ENCODE measurements at regions not wholly inside any gene's neighbourhood (a gene's known extent, or its start where the extent isn't known, plus 50 kb on each side); places are given as distances from the start of the nearest gene placed in this dataset.

GRCh38 chr1:106748606-106749005 lies 307.9 kb upstream of the PRMT6 start:
- no peak for DNase-seq

- DNase-seq: no peak
These were observed 307.0 kb upstream of the PRMT6 start for GRCh38 chr1:106749491-106749890.

- no peak for DNase-seq
These were observed 306.6 kb upstream of the PRMT6 start for GRCh38 chr1:106749906-106750305.

GRCh38 chr1:106751002-106751401 lies 305.5 kb upstream of the PRMT6 start:
- DNase-seq: no peak

- DNase-seq: no peak
These were observed 303.4 kb upstream of the PRMT6 start for GRCh38 chr1:106753066-106753465.

GRCh38 chr1:106754957-106755356 lies 301.5 kb upstream of the PRMT6 start:
- DNase-seq: no peak

- DNase-seq: no peak
These were observed 300.6 kb upstream of the PRMT6 start for GRCh38 chr1:106755682-106756406.

GRCh38 chr1:106756752-106757151 lies 299.7 kb upstream of the PRMT6 start:
- no peak for DNase-seq

- DNase-seq: no peak
These were observed 288.4 kb upstream of the PRMT6 start for GRCh38 chr1:106768077-106768476.

GRCh38 chr1:106768501-106768900 lies 288.0 kb upstream of the PRMT6 start:
- no peak for DNase-seq

GRCh38 chr1:106773206-106773605 lies 283.3 kb upstream of the PRMT6 start:
- no peak for DNase-seq

GRCh38 chr1:106780066-106780465 lies 276.4 kb upstream of the PRMT6 start:
- no peak for DNase-seq

GRCh38 chr1:106780806-106781569 lies 275.5 kb upstream of the PRMT6 start:
- no peak for DNase-seq

GRCh38 chr1:106785176-106785575 lies 271.3 kb upstream of the PRMT6 start:
- DNase-seq: no peak

GRCh38 chr1:106787520-106787919 lies 269.0 kb upstream of the PRMT6 start:
- DNase-seq: no peak

- no peak for DNase-seq
These were observed 266.8 kb upstream of the PRMT6 start for GRCh38 chr1:106789686-106790085.

GRCh38 chr1:106791041-106791440 lies 265.4 kb upstream of the PRMT6 start:
- no peak for DNase-seq

- DNase-seq: no peak
These were observed 262.8 kb upstream of the PRMT6 start for GRCh38 chr1:106793651-106794050.

- no peak for DNase-seq
These were observed 257.5 kb upstream of the PRMT6 start for GRCh38 chr1:106798991-106799390.

GRCh38 chr1:106802181-106802580 lies 254.3 kb upstream of the PRMT6 start:
- no peak for DNase-seq

GRCh38 chr1:106814418-106814817 lies 242.1 kb upstream of the PRMT6 start:
- DNase-seq: no peak

GRCh38 chr1:106817575-106817974 lies 238.9 kb upstream of the PRMT6 start:
- no peak for DNase-seq

- DNase-seq: no peak
These were observed 225.0 kb upstream of the PRMT6 start for GRCh38 chr1:106831511-106831910.

GRCh38 chr1:106836708-106837107 lies 219.8 kb upstream of the PRMT6 start:
- DNase-seq: no peak

- no peak for DNase-seq
These were observed 213.0 kb upstream of the PRMT6 start for GRCh38 chr1:106843518-106843917.

Measured in CD4-positive, alpha-beta T cell treated with Interleukin-1 beta for 1 hour (primary cell).